ENCODE measurements at regions not wholly inside any gene's neighbourhood (a gene's known extent, or its start where the extent isn't known, plus 50 kb on each side); places are given as distances from the start of the nearest gene placed in this dataset.

GRCh38 chr10:3009341-3009740 lies 58.0 kb upstream of the PFKP start:
- peaks cover 35% of the 10 kb centered on the region for H3K27me3 ChIP-seq
- no peak for TF ChIP-seq POLR2A (IDR thresholded peaks at IDR 0.05)
- no peak for TF ChIP-seq CTCF (IDR thresholded peaks at IDR 0.05)
- no peak for TF ChIP-seq EP300 (IDR thresholded peaks at IDR 0.05)
- TF ChIP-seq POLR2AphosphoS5 (IDR thresholded peaks at IDR 0.05), result no peak
- WGBS, result 48% methylated on average over 6 of the region's 6 CpGs

GRCh38 chr10:3008518-3009195 lies 58.7 kb upstream of the PFKP start:
- no peaks in the 10 kb centered on the region for H3K9me3 ChIP-seq
- no peak overlapping the region for H3K4me3 ChIP-seq
- TF ChIP-seq POLR2AphosphoS5 (IDR thresholded peaks at IDR 0.05), result no peak
- TF ChIP-seq EP300 (IDR thresholded peaks at IDR 0.05), result no peak
- no peak for TF ChIP-seq CTCF (IDR thresholded peaks at IDR 0.05)
- no peak for TF ChIP-seq POLR2A (IDR thresholded peaks at IDR 0.05)
- no peaks in the 10 kb centered on the region for H3K4me1 ChIP-seq
- peaks cover 33% of the 10 kb centered on the region for H3K27me3 ChIP-seq
- WGBS, result 54% methylated on average over 12 of the region's 12 CpGs
- DNase-seq (ENCODE audit: low spot score in 2 of 2), result no peak
- H3K36me3 ChIP-seq, result no peaks in the 10 kb centered on the region
- no peak overlapping the region for H3K27ac ChIP-seq

More at GRCh38 chr10:3009341-3009740, 58.0 kb upstream of the PFKP start:
- no peaks in the 10 kb centered on the region for H3K36me3 ChIP-seq
- no peak overlapping the region for H3K27ac ChIP-seq
- no peaks in the 10 kb centered on the region for H3K9me3 ChIP-seq
- DNase-seq (ENCODE audit: low spot score in 2 of 2), result no peak
- no peak overlapping the region for H3K4me3 ChIP-seq
- no peaks in the 10 kb centered on the region for H3K4me1 ChIP-seq

GRCh38 chr10:3006607-3007006 lies 60.7 kb upstream of the PFKP start:
- 80% methylated on average over 1 of the region's 1 CpG for WGBS
- TF ChIP-seq POLR2A (IDR thresholded peaks at IDR 0.05), result no peak
- TF ChIP-seq CTCF (IDR thresholded peaks at IDR 0.05), result no peak
- TF ChIP-seq EP300 (IDR thresholded peaks at IDR 0.05), result no peak
- no peak for TF ChIP-seq POLR2AphosphoS5 (IDR thresholded peaks at IDR 0.05)
- Histone ChIP-seq H3K4me1 (no peaks in the 10 kb centered on the region), H3K4me3 (no peak overlapping the region), H3K27me3 (peaks cover 15% of the 10 kb centered on the region), H3K27ac (no peak overlapping the region), H3K36me3 (no peaks in the 10 kb centered on the region), H3K9me3 (no peaks in the 10 kb centered on the region)
- DNase-seq (ENCODE audit: low spot score in 2 of 2), result no peak

GRCh38 chr10:3006093-3006492 lies 61.3 kb upstream of the PFKP start:
- Histone ChIP-seq H3K4me3 (no peak overlapping the region), H3K9me3 (no peaks in the 10 kb centered on the region), H3K36me3 (no peaks in the 10 kb centered on the region), H3K27ac (no peak overlapping the region), H3K27me3 (peaks cover 13% of the 10 kb centered on the region), H3K4me1 (no peaks in the 10 kb centered on the region)
- no peak for DNase-seq (ENCODE audit: low spot score in 2 of 2)
- TF ChIP-seq CTCF (IDR thresholded peaks at IDR 0.05) (no peak), POLR2AphosphoS5 (IDR thresholded peaks at IDR 0.05) (no peak), EP300 (IDR thresholded peaks at IDR 0.05) (no peak), POLR2A (IDR thresholded peaks at IDR 0.05) (no peak)
- 55% methylated on average over 3 of the region's 3 CpGs for WGBS

GRCh38 chr10:3002304-3002703 lies 65.0 kb upstream of the PFKP start:
- TF ChIP-seq CTCF (IDR thresholded peaks at IDR 0.05), result no peak
- TF ChIP-seq EP300 (IDR thresholded peaks at IDR 0.05), result no peak
- no peak for TF ChIP-seq POLR2AphosphoS5 (IDR thresholded peaks at IDR 0.05)
- no peak for TF ChIP-seq POLR2A (IDR thresholded peaks at IDR 0.05)
- Histone ChIP-seq H3K27me3 (peaks cover 7% of the 10 kb centered on the region), H3K4me1 (no peaks in the 10 kb centered on the region), H3K9me3 (no peaks in the 10 kb centered on the region), H3K27ac (no peak overlapping the region), H3K36me3 (no peaks in the 10 kb centered on the region), H3K4me3 (no peak overlapping the region)
- 83% methylated on average over 2 of the region's 2 CpGs for WGBS
- DNase-seq (ENCODE audit: low spot score in 2 of 2), result no peak

Measured in suprapubic skin (tissue), 4 donors.